H9 (cell line): ENCODE measurements at regions not wholly inside any gene's neighbourhood (a gene's known extent, or its start where the extent isn't known, plus 50 kb on each side); places are given as distances from the start of the nearest gene placed in this dataset.

Experiments
- DNase-seq: peaks from one replicate; pipeline ENCODE4 v3.0.0-alpha.2; 2017
- H2AFZ ChIP-seq: one replicate; pipeline ENCODE4 v1.6.1; 2013; ENCODE audit warnings: mild to moderate bottlenecking, low read length, control low read depth, moderate library complexity
- H2AK5ac ChIP-seq: 2 replicates; pipeline ENCODE4 v1.6.1; 2013; ENCODE audit warnings: low read length, control low read depth, mixed read lengths; ENCODE audit not compliant: insufficient read length
- H2BK120ac ChIP-seq: one replicate; pipeline ENCODE4 v1.6.1; 2013; ENCODE audit warnings: low read depth, mild to moderate bottlenecking, low read length, control low read depth, inconsistent platforms; ENCODE audit not compliant: poor library complexity, severe bottlenecking
- H2BK12ac ChIP-seq: 2 replicates; pipeline ENCODE4 v1.6.1; 2013; ENCODE audit warnings: low read length, control low read depth, mixed read lengths, low read depth; ENCODE audit not compliant: insufficient read length
- H2BK15ac ChIP-seq: 2 replicates; pipeline ENCODE4 v1.6.1; 2013; ENCODE audit warnings: low read depth, low read length, control low read depth
- H2BK20ac ChIP-seq: one replicate; pipeline ENCODE4 v1.6.1; 2013; ENCODE audit warnings: low read depth, mild to moderate bottlenecking, low read length, control low read depth, inconsistent platforms; ENCODE audit not compliant: poor library complexity, severe bottlenecking
- H2BK5ac ChIP-seq: 2 replicates; pipeline ENCODE4 v1.6.1; 2013; ENCODE audit warnings: low read length, control low read depth, mixed read lengths; ENCODE audit not compliant: insufficient read length
- H3K14ac ChIP-seq: 2 replicates; pipeline ENCODE4 v1.6.1; 2013; ENCODE audit warnings: low read length, control low read depth; ENCODE audit not compliant: insufficient read depth
- H3K18ac ChIP-seq: 2 replicates; pipeline ENCODE4 v1.6.1; 2013; ENCODE audit warnings: low read depth, mild to moderate bottlenecking, mixed read lengths, low read length, control low read depth; ENCODE audit not compliant: insufficient read length
- H3K23ac ChIP-seq: 2 replicates; pipeline ENCODE4 v1.6.1; 2013; ENCODE audit warnings: low read length, control low read depth, mixed read lengths, low read depth; ENCODE audit not compliant: insufficient read length
- H3K23me2 ChIP-seq: 2 replicates; pipeline ENCODE4 v1.6.1; 2013; ENCODE audit warnings: low read depth, mild to moderate bottlenecking, mixed read lengths, low read length, control low read depth; ENCODE audit not compliant: insufficient read length, poor library complexity, severe bottlenecking
- H3K27ac ChIP-seq: 2 replicates; pipeline ENCODE4 v1.5.1; 2013; ENCODE audit warnings: low read length, control low read depth, mixed read lengths, low read depth; ENCODE audit not compliant: insufficient read length
- H3K27me3 ChIP-seq: 2 replicates; pipeline ENCODE4 v1.6.1; 2013; ENCODE audit warnings: low read length, control low read depth, inconsistent platforms; ENCODE audit not compliant: insufficient read depth
- H3K4ac ChIP-seq: 2 replicates; pipeline ENCODE4 v1.6.1; 2013; ENCODE audit warnings: low read depth, mild to moderate bottlenecking, control low read depth, inconsistent platforms, low read length, moderate library complexity
- H3K4me1 ChIP-seq: 2 replicates; pipeline ENCODE4 v1.6.1; 2013; ENCODE audit warnings: low read length, control low read depth, inconsistent platforms; ENCODE audit not compliant: insufficient read depth
- H3K4me2 ChIP-seq: 2 replicates; pipeline ENCODE4 v1.6.1; 2013; ENCODE audit warnings: low read length, control low read depth, mixed read lengths; ENCODE audit not compliant: insufficient read length, insufficient read depth
- H3K56ac ChIP-seq: 2 replicates; pipeline ENCODE4 v1.6.1; 2013; ENCODE audit warnings: low read depth, mild to moderate bottlenecking, mixed read lengths, low read length, control low read depth; ENCODE audit not compliant: insufficient read length
- H3K79me1 ChIP-seq: 2 replicates; pipeline ENCODE4 v1.6.1; 2013; ENCODE audit warnings: low read depth, mild to moderate bottlenecking, moderate library complexity, low read length, control low read depth, inconsistent platforms; ENCODE audit not compliant: insufficient read depth, poor library complexity, severe bottlenecking
- H3K79me2 ChIP-seq: 2 replicates; pipeline ENCODE4 v1.6.1; 2013; ENCODE audit warnings: low read length, control low read depth, inconsistent platforms; ENCODE audit not compliant: insufficient read depth
- H3K9ac ChIP-seq: 2 replicates; pipeline ENCODE4 v1.6.1; 2013; ENCODE audit warnings: low read length, control low read depth, mixed read lengths; ENCODE audit not compliant: insufficient read length; ENCODE audit errors: extremely low read depth
- H3K9me3 ChIP-seq: one replicate; pipeline ENCODE4 v1.6.1; 2013; ENCODE audit warnings: low read depth, low read length, inconsistent platforms; ENCODE audit not compliant: control insufficient read depth
- H3T11ph ChIP-seq: one replicate; pipeline ENCODE4 v1.6.1; 2013; ENCODE audit warnings: mild to moderate bottlenecking, low read length, control low read depth, inconsistent platforms
- H4K20me1 ChIP-seq: one replicate; pipeline ENCODE4 v1.6.1; 2013; ENCODE audit not compliant: control insufficient read depth, insufficient read length, insufficient read depth
- H4K5ac ChIP-seq: 2 replicates; pipeline ENCODE4 v1.6.1; 2013; ENCODE audit warnings: low read depth, mild to moderate bottlenecking, mixed read lengths, low read length, control low read depth; ENCODE audit not compliant: insufficient read length
- H4K8ac ChIP-seq: replicated peaks from 2 replicates; pipeline ENCODE4 v1.6.1; 2013; ENCODE audit warnings: low read length, control low read depth, mixed read lengths, low read depth; ENCODE audit not compliant: insufficient read length
- H4K91ac ChIP-seq: 2 replicates; pipeline ENCODE4 v1.6.1; 2013; ENCODE audit warnings: low read depth, mild to moderate bottlenecking, moderate library complexity, mixed read lengths, low read length, control low read depth; ENCODE audit not compliant: insufficient read length
- H3K27ac Mint-ChIP-seq, 3 experiments: 2 replicates in 2 of 3; 3 replicates in 1 of 3; pipeline ENCODE4 v1.8.0; 2020 to 2021; ENCODE audit warnings: mixed read lengths in 3 of 3, mild to moderate bottlenecking in 1 of 3, moderate library complexity in 1 of 3
- H3K27me3 Mint-ChIP-seq: 2 replicates; pipeline ENCODE4 v1.8.0; 2021; ENCODE audit warnings: low read depth, mild to moderate bottlenecking, moderate library complexity, mixed read lengths
- H3K36me3 Mint-ChIP-seq, 3 experiments: 2 replicates in 2 of 3; 3 replicates in 1 of 3; pipeline ENCODE4 v1.8.0; 2020 to 2021; ENCODE audit warnings: low read depth in 3 of 3, mixed read lengths in 3 of 3; ENCODE audit not compliant: insufficient read depth in 1 of 3
- H3K4me1 Mint-ChIP-seq, 2 experiments: 2 replicates each; pipeline ENCODE4 v1.8.0; 2020; ENCODE audit warnings: mixed read lengths in 2 of 2
- H3K4me3 Mint-ChIP-seq, 2 experiments: 2 replicates in 1 of 2; 3 replicates in 1 of 2; pipeline ENCODE4 v1.8.0; 2020 to 2021; ENCODE audit warnings: mild to moderate bottlenecking in 2 of 2, mixed read lengths in 2 of 2, moderate library complexity in 1 of 2
- H3K9me3 Mint-ChIP-seq, 2 experiments: 2 replicates in 1 of 2; 3 replicates in 1 of 2; pipeline ENCODE4 v1.8.0; 2020; ENCODE audit warnings: mild to moderate bottlenecking in 2 of 2, mixed read lengths in 2 of 2, moderate library complexity in 1 of 2
- CTCF ChIP-seq: fragments of 200-600 bp; sonication (generic); conservative IDR thresholded peaks from 3 replicates; pipeline ENCODE4 v1.8.0; 2021; ENCODE audit warnings: antibody characterized with exemption, mild to moderate bottlenecking
- WGBS: extraction: QIAGEN DNeasy Blood & Tissue Kit; methylation state at CpG from one replicate; pipeline ENCODE4 v1.1.7; 2013; ENCODE audit warnings: missing lambda C conversion rate, low lambda C conversion rate, mixed read lengths; ENCODE audit not compliant: insufficient read length; ENCODE audit errors: extremely low coverage; 5-methylcytosine and 5-hydroxymethylcytosine counted together

- no peak overlapping the region for H2AK5ac ChIP-seq
- H3K23ac ChIP-seq = no peak overlapping the region
- H2BK5ac ChIP-seq = no peak overlapping the region
- H2BK120ac ChIP-seq = no peak overlapping the region
- no peaks in the 10 kb centered on the region for H3K9me3 ChIP-seq
- Mint-ChIP-seq H3K9me3 (no peaks in the 10 kb centered on the region; a peak in 2 of 5 replicates), H3K4me1 (peaks cover 42 to 43% of the 10 kb centered on the region in 2 experiments), H3K36me3 (peaks cover 0 to 4% (median 0%) of the 10 kb centered on the region in 3 experiments; a peak in 3 of 7 replicates), H3K27me3 (no peaks in the 10 kb centered on the region), H3K27ac (peak overlapping the region in 1 of 3 experiments; percentile 70; a peak in 1 of 7 replicates), H3K4me3 (no peak overlapping the region)
- no peaks in the 10 kb centered on the region for H3K23me2 ChIP-seq
- no peak overlapping the region for H4K5ac ChIP-seq
- no peak overlapping the region for H3K18ac ChIP-seq
- no peak overlapping the region for H2BK20ac ChIP-seq
- no peak overlapping the region for H4K91ac ChIP-seq
- H3K79me1 ChIP-seq = no peaks in the 10 kb centered on the region
- H4K8ac ChIP-seq = no peak overlapping the region
- H3K27ac ChIP-seq = no peak overlapping the region
- no peak overlapping the region for H2AFZ ChIP-seq
- no peak overlapping the region for H3K9ac ChIP-seq
- no peak for DNase-seq
- H2BK15ac ChIP-seq = no peak overlapping the region
- no peaks in the 10 kb centered on the region for H4K20me1 ChIP-seq
- H3K79me2 ChIP-seq = no peaks in the 10 kb centered on the region
- no peak overlapping the region for H2BK12ac ChIP-seq
- H3K4me1 ChIP-seq = peaks cover 5% of the 10 kb centered on the region; the same call in 1 of the 2 replicates
- no CpG with 5 or more reads among the region's 6 CpGs for WGBS
- H3K56ac ChIP-seq = no peak overlapping the region
- no peak overlapping the region for H3T11ph ChIP-seq
- no peak overlapping the region for H3K14ac ChIP-seq
- H3K4ac ChIP-seq = no peak overlapping the region
- H3K27me3 ChIP-seq = no peaks in the 10 kb centered on the region
- H3K4me2 ChIP-seq = no peak overlapping the region
- no peak for TF ChIP-seq CTCF
These were observed 214.1 kb downstream of the SKIDA1 start for GRCh38 chr10:21311426-21311825.
